GM19438 (cell line): ENCODE measurements at regions not wholly inside any gene's neighbourhood (a gene's known extent, or its start where the extent isn't known, plus 50 kb on each side); places are given as distances from the start of the nearest gene placed in this dataset.
"Not testable (repeated sequence)": the region's sequence is repeated elsewhere in the genome, so short reads cannot be mapped to it uniquely, and the experiment has no call there.

ENCODE experiments used
- ATAC-seq: cut with Tn5 transposase; IDR thresholded peaks from one replicate; pipeline ENCODE4 v1.9.1; 2021; ENCODE audit warnings: low read depth; ENCODE audit not compliant: unreplicated experiment

DNA sequence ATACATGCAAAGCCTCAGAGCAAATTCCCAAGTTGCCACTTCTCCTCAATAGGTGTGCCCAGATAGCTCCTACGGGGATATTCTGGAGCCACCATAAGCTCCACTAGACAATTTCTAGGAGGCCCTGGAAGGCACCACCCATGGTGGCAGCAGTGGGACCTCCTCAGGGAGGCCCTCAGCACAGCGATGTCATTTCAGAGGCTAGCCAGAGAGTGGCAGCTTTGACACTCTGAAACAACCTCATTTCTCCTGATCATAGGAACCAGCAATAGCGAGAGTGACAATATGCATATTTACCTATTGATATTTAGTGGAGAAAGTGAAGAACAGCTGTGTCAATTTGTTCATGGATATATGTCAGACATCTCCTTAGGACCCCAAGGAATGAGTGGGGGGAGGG, 612.3 kb downstream of the SOX5 start:
- ATAC-seq: no peak

DNA sequence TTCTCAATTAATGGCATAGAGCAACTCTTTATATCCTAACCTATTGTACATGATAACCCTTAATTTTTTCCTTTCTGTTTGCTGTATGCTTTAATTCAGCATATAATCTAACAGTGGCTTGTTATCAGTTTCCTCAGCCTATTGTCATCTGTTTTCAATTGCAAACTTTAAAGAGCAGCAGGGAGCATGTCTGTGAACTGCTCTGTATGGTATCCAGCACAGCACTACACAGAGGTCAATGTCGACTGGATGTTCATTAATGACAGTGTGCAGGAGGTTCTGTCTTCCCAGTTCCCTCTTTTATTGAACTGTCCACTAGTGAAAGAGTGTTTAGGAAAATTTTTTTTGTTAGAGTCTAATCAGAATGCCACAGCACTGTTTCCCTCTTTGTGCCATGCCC, 609.1 kb downstream of the SOX5 start:
- ATAC-seq: no peak

DNA sequence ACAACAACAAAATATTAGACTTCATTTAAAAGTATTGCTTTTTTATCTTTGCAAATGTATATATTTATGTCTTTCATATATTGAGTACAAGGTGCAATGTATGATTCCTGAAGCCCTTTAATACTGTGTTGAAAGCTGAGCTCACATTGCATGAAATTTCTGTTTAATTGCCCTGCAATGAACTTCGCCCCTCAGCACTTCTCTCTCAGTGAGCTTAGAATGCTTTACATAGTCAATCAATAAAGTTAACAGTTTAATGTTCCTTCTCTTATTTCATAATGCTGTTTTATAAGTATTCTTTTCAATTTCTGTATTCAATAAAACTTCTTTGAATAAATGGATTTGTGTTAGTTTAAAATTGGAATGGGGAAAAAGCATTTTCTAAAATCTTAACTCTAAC, 607.1 kb downstream of the SOX5 start:
- ATAC-seq: no peak

- no peak for ATAC-seq
These were observed 599.9 kb downstream of the SOX5 start for GRCh38 chr12:23349564-23349963.

GRCh38 chr12:23350808-23351207, 598.7 kb downstream of the SOX5 start:
- ATAC-seq: peak; percentile 100

DNA sequence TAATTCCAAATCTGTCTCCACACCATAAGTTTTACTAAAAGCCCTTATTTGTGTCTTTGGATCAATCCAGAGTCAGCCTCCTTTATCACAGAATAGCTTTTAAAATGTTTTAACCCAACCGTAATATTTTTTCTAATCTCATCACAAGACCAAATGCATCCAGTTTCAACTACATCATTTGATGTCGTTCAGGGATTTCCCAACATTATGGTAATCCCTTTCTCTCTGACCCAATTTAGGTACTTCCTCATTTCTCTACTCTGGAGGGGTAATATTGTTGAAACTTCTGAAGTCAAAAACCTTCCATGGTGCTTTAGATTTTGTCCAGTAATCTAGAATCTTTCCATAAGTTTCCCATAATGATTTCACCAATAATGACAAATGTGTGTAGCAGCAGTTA, 596.8 kb downstream of the SOX5 start:
- ATAC-seq: no peak

GRCh38 chr12:23354800-23355199, 594.7 kb downstream of the SOX5 start:
- ATAC-seq: no peak

- ATAC-seq: no peak
These were observed 593.0 kb downstream of the SOX5 start for GRCh38 chr12:23356440-23356839.

DNA sequence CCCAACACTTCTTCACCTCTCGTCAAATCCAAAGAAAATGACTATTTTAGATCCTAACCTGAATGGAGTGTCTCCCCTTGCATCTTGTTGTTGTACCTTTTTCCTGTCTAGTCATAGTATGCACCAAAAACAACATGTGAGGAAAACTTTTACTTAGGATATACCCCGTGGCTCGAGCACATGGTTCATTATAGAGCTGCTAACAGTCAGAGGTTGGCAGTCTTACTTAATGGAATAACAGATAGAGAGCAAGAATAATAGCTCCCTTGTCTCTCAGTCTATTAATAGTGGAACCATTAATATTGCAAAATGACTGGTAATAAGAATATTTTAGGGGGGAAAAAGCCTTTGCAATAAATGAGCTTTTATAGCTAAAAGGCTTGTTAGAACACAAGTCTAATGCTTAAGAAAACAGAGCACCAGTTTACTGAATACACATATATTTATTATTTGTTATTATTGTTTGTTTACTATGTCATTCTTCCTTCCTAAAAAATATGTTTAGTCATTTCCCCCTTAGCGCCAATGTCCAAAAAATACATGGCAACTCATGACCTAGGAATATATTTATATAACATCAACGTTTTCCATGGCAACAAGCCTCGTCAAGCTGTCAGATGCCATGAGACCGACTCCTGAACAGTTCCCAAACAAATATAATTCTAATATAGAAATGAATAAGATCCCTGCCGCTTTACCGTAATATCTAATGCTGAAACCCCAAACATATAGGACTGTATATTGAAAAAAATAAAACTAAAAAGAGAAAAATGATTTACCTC, 592.4 kb downstream of the SOX5 start:
- ATAC-seq: no peak

DNA sequence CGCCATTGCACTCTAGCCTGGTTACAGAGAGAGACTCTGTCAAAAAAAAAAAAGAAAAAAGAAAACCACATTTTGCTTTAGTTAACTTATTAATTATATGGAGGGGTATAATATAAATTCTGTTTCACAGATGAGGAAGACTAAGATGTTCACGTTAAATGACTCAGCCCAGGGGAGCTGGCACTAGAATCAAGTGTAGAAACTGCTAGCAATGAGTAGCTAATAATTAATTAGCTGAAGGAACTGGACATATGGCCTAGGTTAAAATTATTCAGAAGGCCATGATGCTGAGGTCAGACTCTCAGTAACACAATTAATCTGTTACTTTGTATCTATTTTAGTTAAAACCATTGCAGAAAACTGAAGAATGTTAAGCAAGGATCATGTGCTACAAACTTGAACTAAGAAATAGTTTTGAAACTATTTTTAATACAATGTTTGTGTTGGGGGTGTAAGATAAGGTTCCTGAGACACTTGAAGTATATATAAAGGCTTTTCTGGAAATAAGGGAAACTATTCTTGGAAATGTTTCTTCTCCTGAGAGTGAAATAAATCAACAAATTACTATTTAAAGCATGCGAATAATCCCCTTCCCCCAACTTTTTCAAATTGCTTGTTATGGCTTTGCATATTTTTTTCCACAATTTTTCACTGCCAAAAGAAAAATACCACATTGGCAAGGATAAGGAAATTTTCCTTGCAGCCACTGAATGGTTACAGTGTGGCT, 589.3 kb downstream of the SOX5 start:
- ATAC-seq: no peak

- ATAC-seq: no peak
These were observed 587.5 kb downstream of the SOX5 start for GRCh38 chr12:23361971-23362370.

DNA sequence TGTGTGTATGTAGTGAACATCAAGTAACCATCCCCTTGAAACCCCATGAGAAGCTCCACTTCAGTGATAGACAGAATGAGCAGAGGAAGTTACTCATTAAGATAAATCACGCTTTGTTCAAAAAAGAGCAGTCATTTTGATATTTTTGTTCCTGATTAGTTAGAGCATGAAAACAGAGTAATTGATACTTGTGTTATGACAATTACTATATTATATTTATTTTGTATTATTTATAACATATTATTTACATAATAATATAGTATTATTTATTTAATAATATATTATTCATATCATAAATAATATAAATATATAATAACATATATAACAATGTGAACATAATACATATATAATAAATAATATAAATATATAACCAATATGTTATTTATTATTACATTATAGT, 580.9 kb downstream of the SOX5 start:
- no peak for ATAC-seq

- no peak for ATAC-seq
These were observed 573.8 kb downstream of the SOX5 start for GRCh38 chr12:23375621-23376020.

DNA sequence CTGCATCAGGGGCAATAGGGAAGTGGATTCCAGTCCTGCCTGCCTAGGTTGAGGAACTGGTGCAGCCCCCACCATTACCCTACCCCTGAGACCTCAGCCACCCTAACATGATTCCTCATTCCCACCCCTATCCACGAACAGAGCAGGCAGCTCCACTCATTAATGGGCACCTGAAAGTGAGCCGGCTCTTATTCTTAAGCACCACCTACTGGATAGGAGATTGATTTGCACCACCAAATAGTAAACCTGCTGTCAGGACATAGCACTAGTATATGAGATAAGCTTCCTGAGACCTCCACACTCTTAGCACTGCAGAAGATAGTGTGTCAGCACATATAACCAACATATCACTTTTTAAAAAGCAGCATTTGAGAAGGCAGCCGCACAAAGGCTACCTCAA, 573.2 kb downstream of the SOX5 start:
- ATAC-seq: no peak

GRCh38 chr12:23380419-23381100, 568.9 kb downstream of the SOX5 start:
- no peak for ATAC-seq

DNA sequence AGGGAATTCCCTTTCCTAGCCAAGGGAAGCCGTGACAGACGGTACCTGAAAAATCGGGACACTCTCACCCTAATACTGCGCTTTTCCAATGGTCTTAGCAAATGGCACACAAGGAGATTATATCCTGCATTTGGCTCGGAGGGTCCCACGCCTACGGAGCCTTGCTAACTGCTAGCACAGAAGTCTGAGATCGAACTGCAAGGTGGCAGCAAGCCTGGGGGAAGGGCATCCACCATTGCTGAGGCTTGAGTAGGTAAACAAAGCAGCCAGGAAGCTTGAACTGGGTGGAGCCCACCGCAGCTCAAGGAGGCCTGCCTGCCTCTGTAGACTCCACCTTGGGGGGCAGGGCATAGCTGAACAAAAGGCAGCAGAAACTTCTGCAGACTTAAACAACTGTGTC, 560.6 kb downstream of the SOX5 start:
- ATAC-seq: not testable (repeated sequence)

DNA sequence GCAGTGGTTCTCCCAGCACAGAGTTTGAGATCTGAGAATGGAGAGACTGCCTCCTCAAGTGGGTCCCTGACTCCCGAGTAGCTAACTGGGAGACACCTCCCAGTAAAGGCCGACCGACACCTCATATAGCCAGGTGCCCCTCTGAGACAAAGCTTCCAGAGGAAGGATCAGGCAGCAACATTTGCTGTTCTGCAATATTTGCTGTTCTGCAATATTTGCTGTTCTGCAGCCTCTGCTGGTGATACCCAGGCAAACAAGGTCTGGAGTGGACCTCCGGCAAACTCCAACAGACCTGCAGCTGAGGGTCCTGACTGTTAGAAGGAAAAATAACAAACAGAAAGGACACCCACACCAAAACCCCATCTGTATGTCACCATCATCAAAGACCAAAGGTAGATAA, 560.2 kb downstream of the SOX5 start:
- ATAC-seq: not testable (repeated sequence)

DNA sequence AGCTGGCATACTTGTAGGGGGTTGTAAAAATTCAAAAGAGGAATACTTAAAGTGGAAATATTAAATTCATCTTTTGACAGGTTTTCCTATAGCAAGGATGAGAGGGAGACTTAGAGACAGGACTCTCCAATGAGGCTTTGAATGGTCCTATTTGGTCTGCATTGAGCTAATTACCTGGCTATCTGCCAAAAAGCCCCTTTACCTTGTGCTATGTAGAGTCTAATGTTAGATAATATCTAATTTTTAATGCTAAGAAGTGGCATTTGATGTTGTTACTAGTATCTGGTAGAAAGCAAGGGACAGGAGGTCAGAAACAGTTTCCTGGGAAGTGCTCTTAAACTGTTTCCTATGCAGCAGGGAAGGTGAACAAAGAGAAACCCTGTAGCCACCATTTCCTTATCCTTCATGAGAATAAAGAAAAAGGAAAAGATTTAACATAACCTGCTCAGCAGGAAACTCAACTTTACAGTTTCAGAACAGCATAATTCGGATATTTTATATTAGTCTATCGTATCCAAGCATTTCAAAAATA, 550.0 kb downstream of the SOX5 start:
- ATAC-seq: no peak

DNA sequence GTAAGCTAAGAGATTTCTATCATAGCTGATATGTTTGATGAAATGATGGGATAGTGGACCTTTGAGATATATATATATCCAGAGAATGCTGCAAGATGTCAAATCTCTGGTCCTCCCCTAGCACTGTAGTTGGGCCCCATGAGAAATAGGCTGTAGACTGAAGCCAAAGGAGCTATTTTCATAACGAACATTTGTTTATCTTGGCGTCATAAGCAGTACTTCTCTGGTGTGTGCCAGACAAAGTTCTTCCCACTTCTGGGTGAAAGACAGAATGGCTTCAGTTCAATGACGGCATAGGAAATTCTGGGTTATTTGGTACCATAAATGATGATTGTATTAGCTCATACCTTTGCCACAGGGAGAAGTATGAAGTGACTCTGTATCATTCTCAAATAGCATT, 534.3 kb downstream of the SOX5 start:
- no peak for ATAC-seq

DNA sequence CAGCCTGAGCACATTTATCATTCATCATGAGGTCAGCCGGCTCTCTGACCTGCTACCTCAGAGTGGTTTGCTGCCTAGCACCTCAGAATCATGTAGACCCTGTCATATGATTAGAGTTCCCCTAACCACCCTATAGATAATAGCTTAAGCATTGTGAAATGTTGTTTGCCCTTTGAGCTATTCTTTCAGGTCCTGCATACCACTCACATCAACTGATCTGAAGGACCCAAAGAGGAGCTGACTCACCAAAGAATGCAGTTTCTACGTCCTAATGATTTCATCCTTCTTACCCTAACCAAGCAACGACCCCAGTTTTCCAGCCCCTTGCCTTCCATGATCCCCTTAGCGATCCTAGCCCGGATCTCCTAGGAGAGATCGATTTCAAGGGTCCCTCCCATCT, 527.9 kb downstream of the SOX5 start:
- no peak for ATAC-seq

GRCh38 chr12:23423097-23423687, 526.3 kb downstream of the SOX5 start:
- ATAC-seq: no peak
